Motor neuron (in vitro differentiated cells): ENCODE measurements at regions not wholly inside any gene's neighbourhood (a gene's known extent, or its start where the extent isn't known, plus 50 kb on each side); places are given as distances from the start of the nearest gene placed in this dataset.

Source experiments
- ATAC-seq, 8 experiments: fragments of 200-7000 bp; cut with Tn5 transposase; replicated peaks in 6 of 8; 2 replicates each; pipeline ENCODE4 v1.8.0; 2021; ENCODE audit warnings: mild to moderate bottlenecking in 8 of 8, moderate library complexity in 8 of 8
- H3K27ac ChIP-seq, 2 donors: fragments of 250-450 bp; sonication (Bioruptor Pico); 2 replicates each; pipeline ENCODE4 v1.9.0; 2021; ENCODE audit warnings: antibody characterized with exemption in 2 of 2, mild to moderate bottlenecking in 2 of 2, moderate library complexity in 1 of 2
- H3K4me1 ChIP-seq, 2 donors: fragments of 250-450 bp; sonication (Bioruptor Pico); replicated peaks in 1 of 2; 2 replicates each; pipeline ENCODE4 v1.6.1; 2021; ENCODE audit warnings: antibody characterized with exemption in 2 of 2, mild to moderate bottlenecking in 2 of 2, moderate library complexity in 1 of 2
- H3K4me3 ChIP-seq, 5 donors: fragments of 250-450 bp; sonication (Bioruptor Pico); 2 replicates each; pipeline ENCODE4 v1.9.0; 2021; ENCODE audit warnings: antibody characterized with exemption in 5 of 5, mild to moderate bottlenecking in 5 of 5, moderate library complexity in 4 of 5
- WGBS, 10 experiments: fragments of 450-650 bp; shearing (Covaris generic); methylation state at CpG; one replicate each; pipeline ENCODE4 v1.0.0; 2022; 5-methylcytosine and 5-hydroxymethylcytosine counted together
- in situ Hi-C, 9 experiments: fragments of 400-800 bp; cut with MboI; loops; one replicate each; pipeline ENCODE4 v1.15.0; 2021; ENCODE audit warnings: low sequenced_read_pairs in 9 of 9, low pct_unique_long_range_greater_than_20kb in 2 of 9; ENCODE audit not compliant: unreplicated experiment in 9 of 9

- Histone ChIP-seq H3K4me3 (no peak overlapping the region), H3K4me1 (peaks cover 17 to 22% of the 10 kb centered on the region in 2 donors), H3K27ac (no peak overlapping the region)
- WGBS, 10 experiments, result 29 to 100% (median 96%) methylated on average over 1 to 2 of the region's 2 CpGs; no CpG with 5 or more reads in 5 of the 10 experiments
- in situ Hi-C loops, result loop anchor here in 1 of 9 experiments (25.0 kb wide), 1 partner anchor 166 kb away; no protein-coding TSS in a partner anchor
- ATAC-seq, result no peak
Measured at GRCh38 chr1:40928699-40929098, 50.8 kb upstream of the CTPS1 start.

GRCh38 chr1:40929155-40929554 is 50.3 kb upstream of the CTPS1 start:
- in situ Hi-C loops, result loop anchor here in 1 of 9 experiments (25.0 kb wide), 1 partner anchor 167 kb away; no protein-coding TSS in a partner anchor
- WGBS, 10 experiments, result 40 to 86% (median 57%) methylated on average over 1 of the region's 1 CpG; no CpG with 5 or more reads in 7 of the 10 experiments
- no peak for ATAC-seq

More at GRCh38 chr1:40929155-40929554, 50.3 kb upstream of the CTPS1 start:
- Histone ChIP-seq H3K4me1 (peaks cover 17 to 22% of the 10 kb centered on the region in 2 donors), H3K4me3 (no peak overlapping the region), H3K27ac (no peak overlapping the region)
